OCI-LY7 (cell line): ENCODE measurements at regions not wholly inside any gene's neighbourhood (a gene's known extent, or its start where the extent isn't known, plus 50 kb on each side); places are given as distances from the start of the nearest gene placed in this dataset.

Experiments used
- BruUV-seq: library from RNA; stranded (reverse); fragments of 400-500 nt; replicated peaks from 2 replicates; lab custom pipeline; 2021; lab: Mats Ljungman, UMichigan
- CTCF ChIA-PET: fragments of 300-600 bp; sonication (Branson Sonifier 250); formaldehyde crosslinking; loops from one replicate; lab custom pipeline; 2022; ENCODE audit warnings: antibody characterized with exemption; ENCODE audit not compliant: unreplicated experiment; lab: Charles Lee
- POLR2A ChIA-PET: fragments of 300-600 bp; sonication (Branson Sonifier 250); formaldehyde crosslinking; loops from one replicate; lab custom pipeline; 2022; ENCODE audit warnings: antibody characterized with exemption; lab: Charles Lee
- DNase-seq: peaks from one replicate; pipeline ENCODE4 v3.0.0-alpha.2; 2015; ENCODE audit warnings: low spot score
- H2AFZ ChIP-seq: fragments of 200-600 bp; sonication (generic), shearing (Covaris generic); 2 replicates; pipeline ENCODE4 v1.6.1; 2014; ENCODE audit warnings: mild to moderate bottlenecking, antibody characterized with exemption, low read length, moderate library complexity
- H3K27ac ChIP-seq: fragments of 200-600 bp; sonication (generic); 2 replicates; pipeline ENCODE4 v1.5.1; 2014; ENCODE audit warnings: mixed run types, low read depth, mild to moderate bottlenecking, moderate library complexity, low read length, inconsistent platforms; ENCODE audit not compliant: poor library complexity, severe bottlenecking
- H3K36me3 ChIP-seq: fragments of 200-600 bp; sonication (generic); 2 replicates; pipeline ENCODE4 v1.6.1; 2014; ENCODE audit warnings: mild to moderate bottlenecking, antibody characterized with exemption, low read length, moderate library complexity, mixed read lengths; ENCODE audit not compliant: insufficient read depth
- H3K4me1 ChIP-seq: fragments of 200-600 bp; sonication (generic); 2 replicates; pipeline ENCODE4 v1.5.1; 2014; ENCODE audit warnings: mild to moderate bottlenecking, low read length; ENCODE audit not compliant: insufficient read depth, poor library complexity, severe bottlenecking
- H3K4me2 ChIP-seq: fragments of 200-600 bp; sonication (generic); 2 replicates; pipeline ENCODE4 v1.6.1; 2014; ENCODE audit warnings: mild to moderate bottlenecking, low read length
- H3K4me3 ChIP-seq: fragments of 200-600 bp; sonication (generic); 2 replicates; pipeline ENCODE4 v1.5.1; 2014; ENCODE audit warnings: mild to moderate bottlenecking, low read depth, low read length; ENCODE audit not compliant: poor library complexity, severe bottlenecking
- H3K79me2 ChIP-seq: fragments of 200-600 bp; sonication (generic); 2 replicates; pipeline ENCODE4 v1.6.1; 2016; ENCODE audit warnings: low read depth, mild to moderate bottlenecking, low read length, moderate library complexity, mixed read lengths; ENCODE audit not compliant: insufficient read depth
- H3K9me2 ChIP-seq: fragments of 200-600 bp; sonication (generic); 2 replicates; pipeline ENCODE4 v1.6.1; 2016; ENCODE audit warnings: mild to moderate bottlenecking, low read length, mixed read lengths; ENCODE audit not compliant: insufficient read depth
- H3K9me3 ChIP-seq: fragments of 200-600 bp; sonication (generic); 2 replicates; pipeline ENCODE4 v1.6.1; 2014; ENCODE audit warnings: mild to moderate bottlenecking, mixed run types, low read length, mixed read lengths
- H4K20me1 ChIP-seq: fragments of 200-600 bp; sonication (generic); 2 replicates; pipeline ENCODE4 v1.6.1; 2014; ENCODE audit warnings: mild to moderate bottlenecking, antibody characterized with exemption, low read length, moderate library complexity, mixed read lengths; ENCODE audit not compliant: insufficient read depth
- CTCF ChIP-seq: fragments of 200-600 bp; sonication (generic); conservative IDR thresholded peaks from 2 replicates; pipeline ENCODE4 v1.5.1; 2014; ENCODE audit warnings: mild to moderate bottlenecking, antibody characterized with exemption, low read length, moderate library complexity, mixed read lengths
- EZH2phosphoT487 ChIP-seq: fragments of 200-600 bp; sonication (generic); IDR thresholded peaks from 2 replicates; pipeline ENCODE4 v1.6.1; 2018; ENCODE audit warnings: low read depth, borderline replicate concordance, mild to moderate bottlenecking, mixed run types, antibody characterized with exemption, low read length, moderate library complexity, mixed read lengths
- intact Hi-C: fragments of 100-400 bp; cut with micrococcal nuclease; formaldehyde crosslinking; loops from one replicate; pipeline ENCODE4 v1.10.0; 2022; ENCODE audit not compliant: unreplicated experiment

GRCh38 chr6:147855803-147856482 lies 347.5 kb downstream of the SAMD5 start:
- no peak overlapping the region for H3K27ac ChIP-seq
- no peaks in the 10 kb centered on the region for H4K20me1 ChIP-seq
- no peaks in the 10 kb centered on the region for H3K9me3 ChIP-seq
- BruUV-seq: no TSS peak
- H2AFZ ChIP-seq: no peak overlapping the region
- no peaks in the 10 kb centered on the region for H3K36me3 ChIP-seq
- CTCF ChIA-PET: no interaction called here
- POLR2A ChIA-PET: interaction anchor here (0.6 to 0.7 kb wide), 2 partner anchors 9 to 72 kb away, joined by 3 to 4 read pairs; no protein-coding TSS in a partner anchor
- H3K9me2 ChIP-seq: no peaks in the 10 kb centered on the region
- DNase-seq: no peak
- TF ChIP-seq EZH2phosphoT487 (no peak), CTCF (no peak)
- no peak overlapping the region for H3K4me2 ChIP-seq
- intact Hi-C loops: no loop called here
- no peaks in the 10 kb centered on the region for H3K79me2 ChIP-seq
- H3K4me1 ChIP-seq: no peaks in the 10 kb centered on the region
- H3K4me3 ChIP-seq: no peak overlapping the region

- POLR2A ChIA-PET: interaction anchor here (0.7 kb wide), 1 partner anchor 9 kb away, joined by 4 read pairs; no protein-coding TSS in a partner anchor
- Histone ChIP-seq H3K27ac (no peak overlapping the region), H3K4me2 (no peak overlapping the region), H2AFZ (no peak overlapping the region), H3K4me3 (no peak overlapping the region), H3K36me3 (no peaks in the 10 kb centered on the region), H3K4me1 (no peaks in the 10 kb centered on the region), H3K79me2 (no peaks in the 10 kb centered on the region), H4K20me1 (no peaks in the 10 kb centered on the region), H3K9me3 (no peaks in the 10 kb centered on the region), H3K9me2 (no peaks in the 10 kb centered on the region)
- TF ChIP-seq EZH2phosphoT487 (no peak), CTCF (no peak)
- no peak for DNase-seq
- CTCF ChIA-PET: no interaction called here
- BruUV-seq: no TSS peak
- intact Hi-C loops: no loop called here
These were observed 348.2 kb downstream of the SAMD5 start for GRCh38 chr6:147856687-147857086.

GRCh38 chr6:147858421-147858820 lies 349.9 kb downstream of the SAMD5 start:
- no peak for DNase-seq
- Histone ChIP-seq H3K79me2 (no peaks in the 10 kb centered on the region), H3K9me3 (no peaks in the 10 kb centered on the region), H3K36me3 (no peaks in the 10 kb centered on the region), H3K9me2 (no peaks in the 10 kb centered on the region), H3K27ac (no peak overlapping the region), H3K4me3 (no peak overlapping the region), H2AFZ (no peak overlapping the region), H3K4me1 (no peaks in the 10 kb centered on the region), H3K4me2 (no peak overlapping the region), H4K20me1 (no peaks in the 10 kb centered on the region)
- POLR2A ChIA-PET: no interaction called here
- intact Hi-C loops: no loop called here
- no TSS peak for BruUV-seq
- TF ChIP-seq EZH2phosphoT487: no peak
- CTCF ChIA-PET: no interaction called here
